IMR-90 (cell line): ENCODE measurements at regions not wholly inside any gene's neighbourhood (a gene's known extent, or its start where the extent isn't known, plus 50 kb on each side); places are given as distances from the start of the nearest gene placed in this dataset.

Experiments used
- ATAC-seq: fragments of 200-7000 bp; cut with Tn5 transposase; 2 replicates; pipeline ENCODE4 v1.9.1; 2020; ENCODE audit warnings: low read depth, mild to moderate bottlenecking, moderate library complexity
- BruUV-seq: library from RNA; stranded (reverse); fragments of 400-500 nt; replicated peaks from 2 replicates; lab custom pipeline; 2021; lab: Mats Ljungman, UMichigan
- CTCF ChIA-PET: fragments of 300-600 bp; formaldehyde crosslinking; extraction: SDS; loops from one replicate; lab custom pipeline; 2021; ENCODE audit warnings: antibody characterized with exemption; lab: Yijun Ruan, JAX
- POLR2A ChIA-PET: fragments of 300-600 bp; sonication (Branson Sonifier 250); formaldehyde crosslinking; loops from one replicate; lab custom pipeline; 2022; ENCODE audit warnings: antibody characterized with exemption; ENCODE audit not compliant: unreplicated experiment; lab: Charles Lee
- DNase-seq: peaks from one replicate; pipeline ENCODE4 v3.0.0; 2013
- H2AFZ ChIP-seq: replicated peaks from 2 replicates; pipeline ENCODE3; 2013; ENCODE audit warnings: low read length, mild to moderate bottlenecking; ENCODE audit not compliant: poor library complexity
- H2AK5ac ChIP-seq: 2 replicates; pipeline ENCODE4 v1.6.1; 2013; ENCODE audit warnings: low read depth, low read length, inconsistent platforms
- H2AK9ac ChIP-seq: replicated peaks from 2 replicates; pipeline ENCODE3; 2013; ENCODE audit warnings: mild to moderate bottlenecking, low read depth, low read length, moderate library complexity; ENCODE audit not compliant: poor library complexity
- H2BK120ac ChIP-seq: 2 replicates; pipeline ENCODE4 v1.6.1; 2013; ENCODE audit warnings: low read depth, low read length, inconsistent platforms
- H2BK15ac ChIP-seq: 3 replicates; pipeline ENCODE4 v1.6.1; 2013; ENCODE audit warnings: low read depth, low read length, inconsistent platforms
- H2BK20ac ChIP-seq: 2 replicates; pipeline ENCODE4 v1.6.1; 2013; ENCODE audit warnings: low read depth, mild to moderate bottlenecking, inconsistent platforms, low read length, moderate library complexity
- H2BK5ac ChIP-seq: 2 replicates; pipeline ENCODE4 v1.6.1; 2013; ENCODE audit warnings: mild to moderate bottlenecking, low read depth, low read length, inconsistent platforms; ENCODE audit not compliant: poor library complexity, severe bottlenecking
- H3K14ac ChIP-seq: replicated peaks from 2 replicates; pipeline ENCODE4 v1.6.1; 2013; ENCODE audit warnings: low read depth, low read length, inconsistent platforms
- H3K18ac ChIP-seq: 2 replicates; pipeline ENCODE4 v1.6.1; 2013; ENCODE audit warnings: low read depth, low read length, control low read depth
- H3K23ac ChIP-seq: 2 replicates; pipeline ENCODE4 v1.6.1; 2013; ENCODE audit warnings: low read depth, low read length, inconsistent platforms
- H3K27ac ChIP-seq: 2 replicates; pipeline ENCODE4 v1.5.1; 2013; ENCODE audit warnings: mild to moderate bottlenecking, control low read depth, low read length; ENCODE audit not compliant: insufficient read depth
- H3K27me3 ChIP-seq: 2 replicates; pipeline ENCODE4 v1.6.1; 2013; ENCODE audit warnings: low read length; ENCODE audit not compliant: control insufficient read depth, insufficient read depth
- H3K36me3 ChIP-seq: 2 replicates; pipeline ENCODE4 v1.6.1; 2013; ENCODE audit warnings: low read length, mixed read lengths; ENCODE audit not compliant: control insufficient read depth, insufficient read depth
- H3K4ac ChIP-seq: 2 replicates; pipeline ENCODE4 v1.6.1; 2013; ENCODE audit warnings: low read depth, low read length, inconsistent platforms
- H3K4me1 ChIP-seq: 2 replicates; pipeline ENCODE4 v1.6.1; 2013; ENCODE audit warnings: low read length, mixed read lengths; ENCODE audit not compliant: control insufficient read depth, insufficient read depth
- H3K4me2 ChIP-seq: 2 replicates; pipeline ENCODE4 v1.6.1; 2013; ENCODE audit warnings: low read depth, mild to moderate bottlenecking, control low read depth, low read length, moderate library complexity
- H3K4me3 ChIP-seq: 2 replicates; pipeline ENCODE4 v1.5.1; 2013; ENCODE audit warnings: low read depth, mild to moderate bottlenecking, control low read depth, low read length, moderate library complexity; ENCODE audit not compliant: insufficient read depth
- H3K56ac ChIP-seq: 2 replicates; pipeline ENCODE4 v1.6.1; 2013; ENCODE audit warnings: low read length, inconsistent platforms; ENCODE audit not compliant: insufficient read depth; ENCODE audit errors: extremely low read depth
- H3K79me1 ChIP-seq, 2 experiments: 2 replicates each; pipeline ENCODE4 v1.6.1; 2013; ENCODE audit warnings: low read length in 2 of 2, inconsistent platforms in 1 of 2, low read depth in 1 of 2
- H3K9ac ChIP-seq: 2 replicates; pipeline ENCODE4 v1.6.1; 2013; ENCODE audit warnings: low read depth, low read length, control low read depth
- H3K9me1 ChIP-seq: 2 replicates; pipeline ENCODE4 v1.6.1; 2013; ENCODE audit warnings: low read length, inconsistent platforms; ENCODE audit not compliant: insufficient read depth
- H3K9me3 ChIP-seq: 2 replicates; pipeline ENCODE4 v1.6.1; 2013; ENCODE audit warnings: low read length; ENCODE audit not compliant: control insufficient read depth, insufficient read depth
- H4K20me1 ChIP-seq: 2 replicates; pipeline ENCODE4 v1.6.1; 2013; ENCODE audit warnings: low read length, inconsistent platforms; ENCODE audit not compliant: insufficient read depth
- H4K5ac ChIP-seq: 2 replicates; pipeline ENCODE4 v1.6.1; 2013; ENCODE audit warnings: mild to moderate bottlenecking, low read depth, low read length, control low read depth
- H4K8ac ChIP-seq, 2 experiments: 2 replicates each; pipeline ENCODE4 v1.6.1; 2013; ENCODE audit warnings: low read depth in 2 of 2, low read length in 2 of 2, control low read depth in 1 of 2, inconsistent platforms in 1 of 2
- H4K91ac ChIP-seq: 2 replicates; pipeline ENCODE4 v1.6.1; 2013; ENCODE audit warnings: low read depth, low read length, inconsistent platforms; ENCODE audit not compliant: insufficient read depth
- BHLHE40 ChIP-seq: fragments of 150-350 bp; IDR thresholded peaks from 2 replicates; pipeline ENCODE4 v1.6.1; 2016; ENCODE audit warnings: mild to moderate bottlenecking, low read depth, low read length
- CEBPB ChIP-seq: IDR thresholded peaks from 2 replicates; pipeline ENCODE4 v1.6.1; 2012; ENCODE audit warnings: low read depth, low read length, improper control_type of control experiment
- CHD1 ChIP-seq: IDR thresholded peaks from 2 replicates; pipeline ENCODE4 v1.6.1; 2012; ENCODE audit warnings: low read depth, low read length, improper control_type of control experiment
- FOS ChIP-seq: fragments of 150-350 bp; IDR thresholded peaks from 2 replicates; pipeline ENCODE4 v1.6.1; 2016; ENCODE audit warnings: low read depth, low read length
- MAFK ChIP-seq: IDR thresholded peaks from 2 replicates; pipeline ENCODE4 v1.6.1; 2012; ENCODE audit warnings: low read depth, low read length, improper control_type of control experiment
- MAZ ChIP-seq: IDR thresholded peaks from 2 replicates; pipeline ENCODE4 v1.6.1; 2012; ENCODE audit warnings: low read depth, mild to moderate bottlenecking, low read length, improper control_type of control experiment, moderate library complexity, borderline replicate concordance
- MXI1 ChIP-seq: IDR thresholded peaks from 2 replicates; pipeline ENCODE4 v1.6.1; 2012; ENCODE audit warnings: low read depth, mild to moderate bottlenecking, low read length, moderate library complexity, borderline replicate concordance
- NFE2L2 ChIP-seq: fragments of 150-350 bp; IDR thresholded peaks from 2 replicates; pipeline ENCODE4 v1.6.1; 2016; ENCODE audit warnings: low read depth, mild to moderate bottlenecking, low read length
- POLR2A ChIP-seq: IDR thresholded peaks from 2 replicates; pipeline ENCODE4 v1.6.1; 2012; ENCODE audit warnings: mild to moderate bottlenecking, low read depth, low read length
- RAD21 ChIP-seq: IDR thresholded peaks from 2 replicates; pipeline ENCODE4 v1.6.1; 2012; ENCODE audit warnings: low read length, improper control_type of control experiment
- RCOR1 ChIP-seq: IDR thresholded peaks from 2 replicates; pipeline ENCODE4 v1.6.1; 2012; ENCODE audit warnings: mild to moderate bottlenecking, low read length, improper control_type of control experiment; ENCODE audit not compliant: insufficient replicate concordance
- RFX5 ChIP-seq: IDR thresholded peaks from 2 replicates; pipeline ENCODE4 v1.8.0; 2012; ENCODE audit warnings: low read depth, mild to moderate bottlenecking, low read length, moderate library complexity
- SMC3 ChIP-seq: fragments of 150-350 bp; IDR thresholded peaks from 2 replicates; pipeline ENCODE4 v1.6.1; 2016; ENCODE audit warnings: low read depth, mild to moderate bottlenecking, antibody characterized with exemption, low read length, moderate library complexity
- WGBS, 2 experiments: methylation state at CpG; one replicate each; pipeline versions ENCODE4 v1.1.5 to v1.1.7; 2013; ENCODE audit warnings: missing lambda C conversion rate in 2 of 2; ENCODE audit not compliant: insufficient read length in 1 of 2; ENCODE audit errors: extremely low coverage in 2 of 2; 5-methylcytosine and 5-hydroxymethylcytosine counted together
- dilution Hi-C: fragments of 300-500 bp; cut with HindIII; formaldehyde crosslinking; loops from one replicate; pipeline ENCODE4 v1.14.3; 2018; ENCODE audit warnings: low sequenced_read_pairs; ENCODE audit not compliant: unreplicated experiment
- in situ Hi-C: fragments of 300-500 bp; cut with MboI; formaldehyde crosslinking; loops from 3 replicates; pipeline ENCODE4 v1.14.3; 2019; ENCODE audit warnings: low sequenced_read_pairs, inconsistent platforms, mixed read lengths
- intact Hi-C: fragments of 100-400 bp; cut with micrococcal nuclease; formaldehyde crosslinking; loops from 2 replicates; pipeline ENCODE4 v1.10.0; 2022
- TF ChIP-seq, protein P1 (sequence below): fragments of 150-350 bp; IDR thresholded peaks from 2 replicates; pipeline ENCODE4 v1.6.1; 2017; ENCODE audit warnings: mild to moderate bottlenecking, antibody characterized with exemption, low read length, low read depth
- TF ChIP-seq, protein P2 (sequence below): conservative IDR thresholded peaks from 2 replicates; pipeline ENCODE4 v1.5.1; 2012; ENCODE audit warnings: mild to moderate bottlenecking, low read depth, low read length, improper control_type of control experiment
- TF ChIP-seq, protein P3 (sequence below): fragments of 150-350 bp; IDR thresholded peaks from 2 replicates; pipeline ENCODE4 v1.6.1; 2016; ENCODE audit warnings: low read depth, mild to moderate bottlenecking, low read length, moderate library complexity, borderline replicate concordance

DNA sequence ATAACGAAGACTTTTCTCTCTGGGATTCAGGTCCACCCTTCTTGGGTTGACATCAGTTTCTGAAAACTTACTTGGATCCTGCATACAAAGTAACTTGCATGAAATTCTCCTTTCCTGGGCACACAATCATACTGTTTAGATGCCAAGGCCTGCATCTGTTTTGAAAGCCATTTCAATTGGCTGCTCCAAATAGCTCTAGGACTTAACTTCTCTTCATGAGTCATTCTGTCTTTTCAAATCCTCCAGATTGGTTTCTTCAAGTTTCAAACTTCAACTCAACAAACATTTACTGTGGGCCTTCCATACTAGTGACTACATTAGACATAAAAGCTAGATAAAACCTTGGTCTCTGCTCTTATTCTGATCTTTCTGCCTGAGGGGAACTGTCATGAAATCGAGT is 54.8 kb upstream of the HMHB1 start:
- H3K23ac ChIP-seq = no peak overlapping the region
- intact Hi-C loops = loop anchor here (5.0 kb wide), 2 partner anchors 215 to 355 kb away; partner anchors contain the start of gene NR3C1
- no peak overlapping the region for H3K14ac ChIP-seq
- H3K27ac ChIP-seq = peak overlapping the region; percentile 74; the same call in 1 of the 2 replicates
- no peak overlapping the region for H3K4ac ChIP-seq
- no peaks in the 10 kb centered on the region for H3K9me1 ChIP-seq
- no TSS peak for BruUV-seq
- H4K91ac ChIP-seq = no peak overlapping the region
- peak overlapping the region; percentile 20; the same call in 1 of the 2 replicates for H3K4me2 ChIP-seq
- no peak overlapping the region for H2AFZ ChIP-seq
- in situ Hi-C loops = no loop called here
- H2AK5ac ChIP-seq = no peak overlapping the region
- no peak overlapping the region for H2BK15ac ChIP-seq
- H3K36me3 ChIP-seq = no peaks in the 10 kb centered on the region
- DNase-seq = peak; percentile 58
- H3K4me3 ChIP-seq = no peak overlapping the region
- H4K20me1 ChIP-seq = no peaks in the 10 kb centered on the region
- no peaks in the 10 kb centered on the region for H3K9me3 ChIP-seq
- POLR2A ChIA-PET = interaction anchor here (0.7 kb wide), 1 partner anchor 463 kb away, joined by 4 read pairs; no protein-coding TSS in a partner anchor
- no peak overlapping the region for H3K56ac ChIP-seq
- ATAC-seq = peak; percentile 59
- H3K27me3 ChIP-seq = no peaks in the 10 kb centered on the region
- H3K18ac ChIP-seq = peak overlapping the region; percentile 51
- peak overlapping the region; percentile 69 for H2BK5ac ChIP-seq
- H2BK120ac ChIP-seq = no peak overlapping the region
- H4K5ac ChIP-seq = 0 out of 2 replicates have a peak overlapping the region, but pooled peaks have one; percentile 24
- H3K9ac ChIP-seq = no peak overlapping the region
- CTCF ChIA-PET = interaction anchor here (1.1 to 1.2 kb wide), 2 partner anchors 10 to 701 kb away, joined by 3 read pairs; no protein-coding TSS in a partner anchor
- no CpG with 5 or more reads among the region's 2 CpGs for WGBS, 2 experiments
- H2AK9ac ChIP-seq = no peak overlapping the region
- H3K4me1 ChIP-seq = peaks cover 10% of the 10 kb centered on the region
- dilution Hi-C loops = no loop called here
- TF ChIP-seq MXI1 = no peak
- no peak for TF ChIP-seq BHLHE40
- TF ChIP-seq CHD1 = no peak
- TF ChIP-seq MAFK = no peak
- TF ChIP-seq CEBPB = no peak
- TF ChIP-seq MAZ = no peak
- no peak for TF ChIP-seq RFX5
- no peak for TF ChIP-seq RAD21
- no peak for TF ChIP-seq SMC3
- no peak for TF ChIP-seq FOS
- TF ChIP-seq RCOR1 = no peak
- TF ChIP-seq, protein P1, sequence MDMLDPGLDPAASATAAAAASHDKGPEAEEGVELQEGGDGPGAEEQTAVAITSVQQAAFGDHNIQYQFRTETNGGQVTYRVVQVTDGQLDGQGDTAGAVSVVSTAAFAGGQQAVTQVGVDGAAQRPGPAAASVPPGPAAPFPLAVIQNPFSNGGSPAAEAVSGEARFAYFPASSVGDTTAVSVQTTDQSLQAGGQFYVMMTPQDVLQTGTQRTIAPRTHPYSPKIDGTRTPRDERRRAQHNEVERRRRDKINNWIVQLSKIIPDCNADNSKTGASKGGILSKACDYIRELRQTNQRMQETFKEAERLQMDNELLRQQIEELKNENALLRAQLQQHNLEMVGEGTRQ = no peak
- TF ChIP-seq POLR2A = no peak
- TF ChIP-seq, protein P2, sequence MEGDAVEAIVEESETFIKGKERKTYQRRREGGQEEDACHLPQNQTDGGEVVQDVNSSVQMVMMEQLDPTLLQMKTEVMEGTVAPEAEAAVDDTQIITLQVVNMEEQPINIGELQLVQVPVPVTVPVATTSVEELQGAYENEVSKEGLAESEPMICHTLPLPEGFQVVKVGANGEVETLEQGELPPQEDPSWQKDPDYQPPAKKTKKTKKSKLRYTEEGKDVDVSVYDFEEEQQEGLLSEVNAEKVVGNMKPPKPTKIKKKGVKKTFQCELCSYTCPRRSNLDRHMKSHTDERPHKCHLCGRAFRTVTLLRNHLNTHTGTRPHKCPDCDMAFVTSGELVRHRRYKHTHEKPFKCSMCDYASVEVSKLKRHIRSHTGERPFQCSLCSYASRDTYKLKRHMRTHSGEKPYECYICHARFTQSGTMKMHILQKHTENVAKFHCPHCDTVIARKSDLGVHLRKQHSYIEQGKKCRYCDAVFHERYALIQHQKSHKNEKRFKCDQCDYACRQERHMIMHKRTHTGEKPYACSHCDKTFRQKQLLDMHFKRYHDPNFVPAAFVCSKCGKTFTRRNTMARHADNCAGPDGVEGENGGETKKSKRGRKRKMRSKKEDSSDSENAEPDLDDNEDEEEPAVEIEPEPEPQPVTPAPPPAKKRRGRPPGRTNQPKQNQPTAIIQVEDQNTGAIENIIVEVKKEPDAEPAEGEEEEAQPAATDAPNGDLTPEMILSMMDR = no peak
- TF ChIP-seq NFE2L2 = no peak
- TF ChIP-seq, protein P3, sequence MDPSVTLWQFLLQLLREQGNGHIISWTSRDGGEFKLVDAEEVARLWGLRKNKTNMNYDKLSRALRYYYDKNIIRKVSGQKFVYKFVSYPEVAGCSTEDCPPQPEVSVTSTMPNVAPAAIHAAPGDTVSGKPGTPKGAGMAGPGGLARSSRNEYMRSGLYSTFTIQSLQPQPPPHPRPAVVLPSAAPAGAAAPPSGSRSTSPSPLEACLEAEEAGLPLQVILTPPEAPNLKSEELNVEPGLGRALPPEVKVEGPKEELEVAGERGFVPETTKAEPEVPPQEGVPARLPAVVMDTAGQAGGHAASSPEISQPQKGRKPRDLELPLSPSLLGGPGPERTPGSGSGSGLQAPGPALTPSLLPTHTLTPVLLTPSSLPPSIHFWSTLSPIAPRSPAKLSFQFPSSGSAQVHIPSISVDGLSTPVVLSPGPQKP = no peak
- H2BK20ac ChIP-seq = no peak overlapping the region
- no peaks in the 10 kb centered on the region for H3K79me1 ChIP-seq
- no peak overlapping the region; a peak in 1 of 4 replicates for H4K8ac ChIP-seq
